SK-N-SH (cell line): ENCODE measurements at regions not wholly inside any gene's neighbourhood (a gene's known extent, or its start where the extent isn't known, plus 50 kb on each side); places are given as distances from the start of the nearest gene placed in this dataset.

Source experiments
- CTCF ChIA-PET: fragments of 300-600, 350-600 bp; formaldehyde crosslinking; extraction: SDS; loops from one replicate; lab custom pipeline; 2021; lab: Yijun Ruan, JAX
- POLR2A ChIA-PET: fragments of 350-600 bp; sonication (Branson Sonifier 250); formaldehyde crosslinking; extraction: SDS; loops from one replicate; lab custom pipeline; 2020; ENCODE audit warnings: antibody characterized with exemption, inconsistent platforms; lab: Yijun Ruan, JAX
- DNase-seq: peaks from one replicate; pipeline ENCODE4 v3.0.0; 2012
- H2AFZ ChIP-seq: fragments of 200-600 bp; sonication (generic); 2 replicates; pipeline ENCODE4 v1.8.1; 2016; ENCODE audit warnings: antibody characterized with exemption, mild to moderate bottlenecking, low read depth
- H3F3A ChIP-seq: fragments of 200-600 bp; sonication (generic); replicated peaks from 2 replicates; pipeline ENCODE3; 2016; ENCODE audit warnings: antibody characterized with exemption, mild to moderate bottlenecking; ENCODE audit not compliant: insufficient read depth
- H3K27ac ChIP-seq, 2 experiments: fragments of 200-500 bp in 1 of 2; fragments of 200-600 bp in 1 of 2; sonication (Bioruptor generic) in 1 of 2; sonication (generic), shearing (Covaris generic) in 1 of 2; 2 replicates each; pipeline versions ENCODE4 v1.5.1 to v1.6.1; 2014 to 2016; ENCODE audit warnings: low read depth in 2 of 2, inconsistent platforms in 1 of 2, low read length in 1 of 2, mild to moderate bottlenecking in 1 of 2, mixed read lengths in 1 of 2
- H3K27me3 ChIP-seq: fragments of 200-600 bp; sonication (generic), shearing (Covaris generic); 2 replicates; pipeline ENCODE4 v1.6.1; 2016; ENCODE audit warnings: mixed run types; ENCODE audit not compliant: insufficient read depth
- H3K36me3 ChIP-seq, 2 experiments: fragments of 200-500 bp in 1 of 2; fragments of 200-600 bp in 1 of 2; sonication (Bioruptor generic) in 1 of 2; sonication (generic) in 1 of 2; replicated peaks in 1 of 2; 2 replicates each; pipeline versions ENCODE3 to v1.5.1; 2014 to 2016; ENCODE audit warnings: low read length in 1 of 2, mild to moderate bottlenecking in 1 of 2; ENCODE audit not compliant: insufficient read depth in 2 of 2, control insufficient read depth in 1 of 2
- H3K4me1 ChIP-seq, 2 experiments: fragments of 200-500 bp in 1 of 2; fragments of 200-600 bp in 1 of 2; sonication (Bioruptor generic) in 1 of 2; sonication (generic), shearing (Covaris generic) in 1 of 2; 2 replicates each; pipeline versions ENCODE4 v1.5.1 to v1.6.1; 2014 to 2016; ENCODE audit warnings: low read depth in 1 of 2, low read length in 1 of 2, mixed run types in 1 of 2; ENCODE audit not compliant: insufficient read depth in 2 of 2, control insufficient read depth in 1 of 2
- H3K4me2 ChIP-seq: fragments of 200-600 bp; sonication (generic), shearing (Covaris generic); 2 replicates; pipeline ENCODE4 v1.6.1; 2017; ENCODE audit warnings: mixed run types
- H3K4me3 ChIP-seq, 2 experiments: fragments of 200-500 bp in 1 of 2; fragments of 200-600 bp in 1 of 2; sonication (Bioruptor generic) in 1 of 2; sonication (generic), shearing (Covaris generic) in 1 of 2; 2 replicates each; pipeline versions ENCODE4 v1.5.1 to v1.8.1; 2014 to 2016; ENCODE audit warnings: low read depth in 2 of 2, inconsistent platforms in 1 of 2, low read length in 1 of 2, mild to moderate bottlenecking in 1 of 2, mixed read lengths in 1 of 2, moderate library complexity in 1 of 2
- H3K79me2 ChIP-seq: fragments of 200-600 bp; sonication (generic); 2 replicates; pipeline ENCODE4 v1.8.1; 2017; ENCODE audit warnings: mild to moderate bottlenecking; ENCODE audit not compliant: insufficient read depth
- H3K9ac ChIP-seq: fragments of 200-600 bp; sonication (generic); 2 replicates; pipeline ENCODE4 v1.6.1; 2017; ENCODE audit warnings: mixed run types
- H3K9me2 ChIP-seq: fragments of 200-600 bp; sonication (generic); 2 replicates; pipeline ENCODE4 v1.6.1; 2017; ENCODE audit warnings: mixed run types
- H3K9me3 ChIP-seq: fragments of 200-600 bp; sonication (generic); 2 replicates; pipeline ENCODE4 v1.6.1; 2017; ENCODE audit warnings: mixed run types, mild to moderate bottlenecking, moderate library complexity
- H4K20me1 ChIP-seq: fragments of 200-600 bp; sonication (generic); 2 replicates; pipeline ENCODE4 v1.6.1; 2017; ENCODE audit warnings: mild to moderate bottlenecking, mixed run types; ENCODE audit not compliant: insufficient read depth
- EP300 ChIP-seq, 2 experiments: IDR thresholded peaks; 2 replicates each; pipeline versions ENCODE4 v1.4.0 to v1.6.1; 2012; ENCODE audit warnings: borderline replicate concordance in 1 of 2, low read depth in 1 of 2, low read length in 1 of 2
- EZH2phosphoT487 ChIP-seq: fragments of 200-600 bp; sonication (generic); IDR thresholded peaks from 2 replicates; pipeline ENCODE4 v1.6.1; 2017; ENCODE audit warnings: low read depth, mixed run types, mild to moderate bottlenecking, antibody characterized with exemption, moderate library complexity, borderline replicate concordance
- FOXJ3 ChIP-seq: sonication (generic); formaldehyde crosslinking; IDR thresholded peaks from 2 replicates; pipeline ENCODE4 v1.5.1; 2020; ENCODE audit warnings: mild to moderate bottlenecking, missing genetic modification reagents
- GABPA ChIP-seq: IDR thresholded peaks from 2 replicates; pipeline ENCODE4 v1.4.0; 2012; ENCODE audit warnings: low read depth, mild to moderate bottlenecking
- GATA2 ChIP-seq: sonication (generic); formaldehyde crosslinking; IDR thresholded peaks from 2 replicates; pipeline ENCODE4 v1.5.0; 2020; ENCODE audit warnings: mild to moderate bottlenecking, missing genetic modification reagents
- JUND ChIP-seq: IDR thresholded peaks from 2 replicates; pipeline ENCODE4 v1.4.0; 2012
- MXI1 ChIP-seq: IDR thresholded peaks from 2 replicates; pipeline ENCODE4 v1.6.1; 2012; ENCODE audit warnings: mild to moderate bottlenecking, low read depth, low read length, improper control_type of control experiment
- NRF1 ChIP-seq: IDR thresholded peaks from 2 replicates; pipeline ENCODE4 v1.6.1; 2012; ENCODE audit warnings: low read depth, mild to moderate bottlenecking, low read length
- POLR2AphosphoS5 ChIP-seq: IDR thresholded peaks from 2 replicates; pipeline ENCODE4 v1.6.1; 2012; ENCODE audit warnings: low read depth, low read length
- RCOR1 ChIP-seq: fragments of 150-350 bp; IDR thresholded peaks from 2 replicates; pipeline ENCODE4 v1.6.1; 2017; ENCODE audit warnings: antibody characterized with exemption, low read length
- RXRA ChIP-seq: IDR thresholded peaks from 2 replicates; pipeline ENCODE4 v1.4.0; 2012; ENCODE audit warnings: low read depth, mild to moderate bottlenecking, borderline replicate concordance
- SIN3A ChIP-seq: IDR thresholded peaks from 2 replicates; pipeline ENCODE4 v1.6.1; 2012; ENCODE audit warnings: low read depth, mild to moderate bottlenecking, low read length, moderate library complexity, borderline replicate concordance
- SMC3 ChIP-seq: IDR thresholded peaks from 2 replicates; pipeline ENCODE4 v1.6.1; 2012; ENCODE audit warnings: low read depth, low read length, improper control_type of control experiment
- TAF1 ChIP-seq: IDR thresholded peaks from 2 replicates; pipeline ENCODE4 v1.6.1; 2012; ENCODE audit warnings: low read depth, mild to moderate bottlenecking, low read length, moderate library complexity, borderline replicate concordance
- TEAD4 ChIP-seq: IDR thresholded peaks from 2 replicates; pipeline ENCODE4 v1.4.0; 2012; ENCODE audit warnings: mild to moderate bottlenecking, borderline replicate concordance; ENCODE audit not compliant: insufficient read depth
- WGBS: methylation state at CpG from one replicate; pipeline ENCODE4 v1.1.6; 2017; ENCODE audit warnings: low lambda C conversion rate; 5-methylcytosine and 5-hydroxymethylcytosine counted together
- TF ChIP-seq, protein P1 (sequence below): fragments of 150-350 bp; IDR thresholded peaks from 2 replicates; pipeline ENCODE4 v1.6.1; 2017; ENCODE audit warnings: antibody characterized with exemption, low read length, low read depth, borderline replicate concordance
- TF ChIP-seq, protein P2 (sequence below): IDR thresholded peaks from 2 replicates; pipeline ENCODE4 v1.4.0; 2012; ENCODE audit warnings: low read depth, borderline replicate concordance
- TF ChIP-seq, protein P3 (sequence below): fragments of 200-600 bp; sonication (generic); IDR thresholded peaks from 2 replicates; pipeline ENCODE4 v1.6.1; 2017; ENCODE audit warnings: antibody characterized with exemption, mild to moderate bottlenecking, moderate library complexity

DNA sequence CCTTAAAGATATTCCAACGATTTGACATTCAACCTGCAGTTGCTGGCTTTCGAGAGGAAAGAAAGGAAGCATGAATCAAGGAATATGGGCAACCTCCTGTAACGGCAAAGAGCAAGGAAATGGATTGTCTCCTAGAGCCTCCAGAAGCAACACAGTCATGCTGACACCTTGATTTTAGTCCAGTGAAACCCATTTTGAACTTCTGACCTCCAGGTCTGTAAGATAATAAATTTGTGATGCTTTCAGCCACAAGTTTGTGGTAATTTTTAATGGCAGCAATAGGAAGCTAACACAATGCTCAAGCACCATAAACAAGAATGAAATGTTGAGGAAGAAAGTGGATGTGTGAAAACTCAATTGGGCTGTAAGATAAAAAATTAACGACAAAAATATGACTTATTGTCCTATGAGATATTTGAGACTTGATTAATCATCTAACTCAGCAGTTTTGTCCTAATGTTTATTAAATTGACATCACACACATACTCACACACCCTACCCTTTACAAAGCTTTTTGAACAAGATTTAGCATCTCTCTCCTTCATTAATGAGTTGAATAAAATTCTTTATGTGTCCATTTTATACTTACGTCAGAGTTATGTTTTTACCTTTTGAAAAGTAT, 857.2 kb upstream of the INTU start:
- Histone ChIP-seq H3K4me1 (no peaks in the 10 kb centered on the region), H3K4me3 (no peak overlapping the region), H2AFZ (0 out of 2 replicates have a peak overlapping the region, but pooled peaks have one; percentile 3), H3K9ac (no peak overlapping the region), H3K9me3 (no peaks in the 10 kb centered on the region), H3K27me3 (no peaks in the 10 kb centered on the region), H3K79me2 (no peaks in the 10 kb centered on the region), H3K27ac (no peak overlapping the region), H3F3A (peaks cover 10% of the 10 kb centered on the region), H3K4me2 (no peak overlapping the region), H4K20me1 (no peaks in the 10 kb centered on the region), H3K36me3 (no peaks in the 10 kb centered on the region), H3K9me2 (no peaks in the 10 kb centered on the region)
- ChIA-PET CTCF (no interaction called here), POLR2A (no interaction called here)
- TF ChIP-seq FOXJ3 (CRISPR knock-in tag) (no peak), GABPA (no peak), POLR2AphosphoS5 (no peak), MXI1 (no peak), TEAD4 (no peak), GATA2 (no peak), NRF1 (no peak), RCOR1 (no peak), TAF1 (no peak), SMC3 (no peak), JUND (no peak), EP300 (IDR thresholded peaks at IDR 0.05; ENCODE audit: borderline replicate concordance in 1 of 2, low read depth in 1 of 2, low read length in 1 of 2) (no peak), EZH2phosphoT487 (no peak), RXRA (no peak), SIN3A (no peak)
- TF ChIP-seq, protein P1, sequence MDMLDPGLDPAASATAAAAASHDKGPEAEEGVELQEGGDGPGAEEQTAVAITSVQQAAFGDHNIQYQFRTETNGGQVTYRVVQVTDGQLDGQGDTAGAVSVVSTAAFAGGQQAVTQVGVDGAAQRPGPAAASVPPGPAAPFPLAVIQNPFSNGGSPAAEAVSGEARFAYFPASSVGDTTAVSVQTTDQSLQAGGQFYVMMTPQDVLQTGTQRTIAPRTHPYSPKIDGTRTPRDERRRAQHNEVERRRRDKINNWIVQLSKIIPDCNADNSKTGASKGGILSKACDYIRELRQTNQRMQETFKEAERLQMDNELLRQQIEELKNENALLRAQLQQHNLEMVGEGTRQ = no peak
- TF ChIP-seq, protein P2, sequence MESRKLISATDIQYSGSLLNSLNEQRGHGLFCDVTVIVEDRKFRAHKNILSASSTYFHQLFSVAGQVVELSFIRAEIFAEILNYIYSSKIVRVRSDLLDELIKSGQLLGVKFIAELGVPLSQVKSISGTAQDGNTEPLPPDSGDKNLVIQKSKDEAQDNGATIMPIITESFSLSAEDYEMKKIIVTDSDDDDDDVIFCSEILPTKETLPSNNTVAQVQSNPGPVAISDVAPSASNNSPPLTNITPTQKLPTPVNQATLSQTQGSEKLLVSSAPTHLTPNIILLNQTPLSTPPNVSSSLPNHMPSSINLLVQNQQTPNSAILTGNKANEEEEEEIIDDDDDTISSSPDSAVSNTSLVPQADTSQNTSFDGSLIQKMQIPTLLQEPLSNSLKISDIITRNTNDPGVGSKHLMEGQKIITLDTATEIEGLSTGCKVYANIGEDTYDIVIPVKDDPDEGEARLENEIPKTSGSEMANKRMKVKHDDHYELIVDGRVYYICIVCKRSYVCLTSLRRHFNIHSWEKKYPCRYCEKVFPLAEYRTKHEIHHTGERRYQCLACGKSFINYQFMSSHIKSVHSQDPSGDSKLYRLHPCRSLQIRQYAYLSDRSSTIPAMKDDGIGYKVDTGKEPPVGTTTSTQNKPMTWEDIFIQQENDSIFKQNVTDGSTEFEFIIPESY = no peak
- TF ChIP-seq, protein P3, sequence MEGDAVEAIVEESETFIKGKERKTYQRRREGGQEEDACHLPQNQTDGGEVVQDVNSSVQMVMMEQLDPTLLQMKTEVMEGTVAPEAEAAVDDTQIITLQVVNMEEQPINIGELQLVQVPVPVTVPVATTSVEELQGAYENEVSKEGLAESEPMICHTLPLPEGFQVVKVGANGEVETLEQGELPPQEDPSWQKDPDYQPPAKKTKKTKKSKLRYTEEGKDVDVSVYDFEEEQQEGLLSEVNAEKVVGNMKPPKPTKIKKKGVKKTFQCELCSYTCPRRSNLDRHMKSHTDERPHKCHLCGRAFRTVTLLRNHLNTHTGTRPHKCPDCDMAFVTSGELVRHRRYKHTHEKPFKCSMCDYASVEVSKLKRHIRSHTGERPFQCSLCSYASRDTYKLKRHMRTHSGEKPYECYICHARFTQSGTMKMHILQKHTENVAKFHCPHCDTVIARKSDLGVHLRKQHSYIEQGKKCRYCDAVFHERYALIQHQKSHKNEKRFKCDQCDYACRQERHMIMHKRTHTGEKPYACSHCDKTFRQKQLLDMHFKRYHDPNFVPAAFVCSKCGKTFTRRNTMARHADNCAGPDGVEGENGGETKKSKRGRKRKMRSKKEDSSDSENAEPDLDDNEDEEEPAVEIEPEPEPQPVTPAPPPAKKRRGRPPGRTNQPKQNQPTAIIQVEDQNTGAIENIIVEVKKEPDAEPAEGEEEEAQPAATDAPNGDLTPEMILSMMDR = no peak
- no peak for DNase-seq
- 51% methylated on average over 5 of the region's 5 CpGs for WGBS
